Smooth muscle cell (in vitro differentiated cells): ENCODE measurements at regions not wholly inside any gene's neighbourhood (a gene's known extent, or its start where the extent isn't known, plus 50 kb on each side); places are given as distances from the start of the nearest gene placed in this dataset.
"Not testable (repeated sequence)": the region's sequence is repeated elsewhere in the genome, so short reads cannot be mapped to it uniquely, and the experiment has no call there.

Experiments
- DNase-seq: peaks from one replicate; lab custom pipeline; 2025; ENCODE audit not compliant: unreplicated experiment; lab: John Stamatoyannopoulos, UW
- H2AFZ ChIP-seq: fragments of 200-600 bp; sonication (generic); 2 replicates; pipeline ENCODE4 v1.6.0; 2016; ENCODE audit warnings: antibody characterized with exemption, low read depth, mild to moderate bottlenecking
- H3F3A ChIP-seq: fragments of 200-600 bp; sonication (generic); 2 replicates; pipeline ENCODE4 v1.6.0; 2017; ENCODE audit warnings: antibody characterized with exemption, low read depth
- H3K27ac ChIP-seq: fragments of 200-600 bp; sonication (generic); 2 replicates; pipeline ENCODE4 v1.5.1; 2016; ENCODE audit warnings: low read depth, mild to moderate bottlenecking
- H3K27me3 ChIP-seq: fragments of 200-600 bp; sonication (generic); 2 replicates; pipeline ENCODE4 v1.6.1; 2016; ENCODE audit warnings: low read depth, mild to moderate bottlenecking
- H3K36me3 ChIP-seq: fragments of 200-600 bp; sonication (generic); 2 replicates; pipeline ENCODE4 v1.5.1; 2016; ENCODE audit warnings: low read depth
- H3K4me1 ChIP-seq: fragments of 200-600 bp; sonication (generic); 2 replicates; pipeline ENCODE4 v1.5.1; 2016; ENCODE audit warnings: low read depth
- H3K4me2 ChIP-seq: fragments of 200-600 bp; sonication (generic); 2 replicates; pipeline ENCODE4 v1.6.0; 2016; ENCODE audit warnings: mild to moderate bottlenecking
- H3K4me3 ChIP-seq: fragments of 200-600 bp; sonication (generic); 2 replicates; pipeline ENCODE4 v1.5.1; 2016; ENCODE audit warnings: mild to moderate bottlenecking
- H3K79me2 ChIP-seq: fragments of 200-600 bp; sonication (generic); 2 replicates; pipeline ENCODE4 v1.6.0; 2016; ENCODE audit warnings: low read depth, mild to moderate bottlenecking
- H3K9ac ChIP-seq: fragments of 200-600 bp; sonication (generic); 2 replicates; pipeline ENCODE4 v1.6.0; 2016; ENCODE audit warnings: low read depth
- H3K9me3 ChIP-seq: fragments of 200-600 bp; sonication (generic); replicated peaks from 2 replicates; pipeline ENCODE4 v1.5.1; 2016; ENCODE audit warnings: low read depth
- H4K20me1 ChIP-seq: fragments of 200-600 bp; sonication (generic); 2 replicates; pipeline ENCODE4 v1.6.0; 2016; ENCODE audit warnings: low read depth
- WGBS: methylation state at CpG from one replicate; pipeline ENCODE4 v1.1.7; 2016; ENCODE audit warnings: low lambda C conversion rate; 5-methylcytosine and 5-hydroxymethylcytosine counted together
- TF ChIP-seq, protein P1 (sequence below): fragments of 200-600 bp; sonication (generic); IDR thresholded peaks from 2 replicates; pipeline ENCODE4 v1.5.1; 2017; ENCODE audit warnings: borderline replicate concordance, mild to moderate bottlenecking, antibody characterized with exemption; ENCODE audit not compliant: insufficient read depth, poor library complexity, severe bottlenecking

DNA sequence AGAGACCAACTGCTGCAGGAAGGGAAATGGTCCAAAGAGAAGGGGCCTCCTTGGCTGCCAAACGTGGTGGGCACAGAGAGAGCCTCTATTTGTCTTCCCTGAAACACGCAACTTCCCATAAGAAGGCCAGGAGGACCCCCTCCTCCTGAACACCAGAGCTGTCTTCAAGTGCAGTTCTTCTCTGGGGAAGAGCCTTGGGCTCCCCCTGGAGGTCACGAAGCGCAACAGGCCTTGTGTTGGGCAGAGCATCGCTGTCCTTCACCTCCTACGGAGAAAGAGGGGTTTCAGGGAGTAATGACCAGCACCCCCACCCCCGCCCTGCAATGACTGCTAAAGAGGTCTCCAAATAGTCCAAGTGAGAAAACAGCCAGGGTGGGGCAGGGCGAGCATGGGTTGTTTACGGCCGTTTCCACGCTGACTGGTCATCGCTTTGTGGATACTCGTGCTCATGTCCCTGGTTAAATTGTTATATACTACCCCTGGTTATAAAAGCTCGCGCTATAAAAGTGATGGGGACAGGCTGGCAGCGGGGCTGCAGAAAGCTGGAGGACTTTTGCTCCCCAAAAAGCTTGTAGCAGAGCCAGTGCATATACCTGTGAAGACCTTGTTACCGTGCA is 397.5 kb upstream of the ATP10A start:
- Histone ChIP-seq H3K27me3 (no peaks in the 10 kb centered on the region), H3K36me3 (no peaks in the 10 kb centered on the region), H3F3A (no peaks in the 10 kb centered on the region), H3K79me2 (no peaks in the 10 kb centered on the region), H3K9me3 (no peaks in the 10 kb centered on the region), H3K9ac (no peak overlapping the region), H3K4me1 (no peaks in the 10 kb centered on the region), H2AFZ (no peak overlapping the region), H3K4me3 (no peak overlapping the region), H3K4me2 (no peak overlapping the region), H4K20me1 (no peaks in the 10 kb centered on the region), H3K27ac (no peak overlapping the region)
- no peak for DNase-seq
- TF ChIP-seq, protein P1, sequence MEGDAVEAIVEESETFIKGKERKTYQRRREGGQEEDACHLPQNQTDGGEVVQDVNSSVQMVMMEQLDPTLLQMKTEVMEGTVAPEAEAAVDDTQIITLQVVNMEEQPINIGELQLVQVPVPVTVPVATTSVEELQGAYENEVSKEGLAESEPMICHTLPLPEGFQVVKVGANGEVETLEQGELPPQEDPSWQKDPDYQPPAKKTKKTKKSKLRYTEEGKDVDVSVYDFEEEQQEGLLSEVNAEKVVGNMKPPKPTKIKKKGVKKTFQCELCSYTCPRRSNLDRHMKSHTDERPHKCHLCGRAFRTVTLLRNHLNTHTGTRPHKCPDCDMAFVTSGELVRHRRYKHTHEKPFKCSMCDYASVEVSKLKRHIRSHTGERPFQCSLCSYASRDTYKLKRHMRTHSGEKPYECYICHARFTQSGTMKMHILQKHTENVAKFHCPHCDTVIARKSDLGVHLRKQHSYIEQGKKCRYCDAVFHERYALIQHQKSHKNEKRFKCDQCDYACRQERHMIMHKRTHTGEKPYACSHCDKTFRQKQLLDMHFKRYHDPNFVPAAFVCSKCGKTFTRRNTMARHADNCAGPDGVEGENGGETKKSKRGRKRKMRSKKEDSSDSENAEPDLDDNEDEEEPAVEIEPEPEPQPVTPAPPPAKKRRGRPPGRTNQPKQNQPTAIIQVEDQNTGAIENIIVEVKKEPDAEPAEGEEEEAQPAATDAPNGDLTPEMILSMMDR = peak; percentile 87
- WGBS = 46% methylated on average over 17 of the region's 17 CpGs

DNA sequence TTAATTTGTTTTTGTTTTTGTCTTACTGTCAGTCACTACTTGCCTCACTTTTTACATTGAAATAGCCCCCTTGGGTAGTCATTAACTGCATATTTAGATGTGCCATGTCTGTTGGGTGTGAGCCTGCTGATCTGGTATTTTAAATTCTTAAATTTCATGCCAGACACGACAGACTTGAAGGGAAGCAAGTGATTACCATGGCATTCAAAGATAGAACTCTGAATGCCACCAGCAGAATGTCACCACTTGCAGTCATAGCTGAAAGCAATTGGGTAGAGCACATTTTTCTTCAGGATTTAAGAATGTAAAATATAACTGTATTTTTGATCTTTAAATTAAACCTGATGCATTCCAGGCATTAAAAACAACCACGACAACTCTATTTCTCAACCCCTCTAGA is 396.5 kb upstream of the ATP10A start:
- H3K9ac ChIP-seq = no peak overlapping the region
- WGBS = 74% methylated on average over 2 of the region's 2 CpGs
- H3F3A ChIP-seq = no peaks in the 10 kb centered on the region
- no peak overlapping the region for H3K4me3 ChIP-seq
- no peaks in the 10 kb centered on the region for H3K79me2 ChIP-seq
- H3K27me3 ChIP-seq = no peaks in the 10 kb centered on the region
- TF ChIP-seq, protein P1 = no peak
- no peak overlapping the region for H2AFZ ChIP-seq
- no peaks in the 10 kb centered on the region for H3K9me3 ChIP-seq
- H4K20me1 ChIP-seq = no peaks in the 10 kb centered on the region
- no peak overlapping the region for H3K27ac ChIP-seq
- no peaks in the 10 kb centered on the region for H3K4me1 ChIP-seq
- H3K36me3 ChIP-seq = no peaks in the 10 kb centered on the region
- no peak for DNase-seq
- no peak overlapping the region for H3K4me2 ChIP-seq

DNA sequence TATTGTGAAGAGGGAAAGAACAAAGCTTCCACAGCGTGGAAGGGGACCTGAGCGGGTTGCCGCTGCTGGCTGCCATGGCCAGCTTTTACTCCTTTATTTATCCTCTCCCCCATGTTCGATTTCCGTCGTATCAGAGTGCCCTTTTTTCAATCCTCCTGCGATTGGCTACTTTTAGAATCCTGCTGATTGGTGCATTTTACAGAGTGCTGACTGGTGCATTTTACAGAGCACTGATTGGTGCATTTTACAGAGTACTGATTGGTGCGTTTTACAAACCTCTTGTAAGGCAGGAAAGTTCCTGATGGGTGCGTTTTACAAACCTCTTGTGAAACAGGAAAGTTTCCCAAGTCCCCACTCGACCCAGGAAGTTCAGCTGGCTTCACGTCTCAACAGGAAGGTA is 381.7 kb upstream of the ATP10A start:
- H3F3A ChIP-seq, H3K4me2 ChIP-seq, H3K9me3 ChIP-seq, H3K27ac ChIP-seq, H3K27me3 ChIP-seq, DNase-seq, H3K9ac ChIP-seq, H4K20me1 ChIP-seq, H3K4me3 ChIP-seq, H3K4me1 ChIP-seq, H3K79me2 ChIP-seq, H2AFZ ChIP-seq, H3K36me3 ChIP-seq: not testable (repeated sequence)
- 93% methylated on average over 11 of the region's 11 CpGs for WGBS

DNA sequence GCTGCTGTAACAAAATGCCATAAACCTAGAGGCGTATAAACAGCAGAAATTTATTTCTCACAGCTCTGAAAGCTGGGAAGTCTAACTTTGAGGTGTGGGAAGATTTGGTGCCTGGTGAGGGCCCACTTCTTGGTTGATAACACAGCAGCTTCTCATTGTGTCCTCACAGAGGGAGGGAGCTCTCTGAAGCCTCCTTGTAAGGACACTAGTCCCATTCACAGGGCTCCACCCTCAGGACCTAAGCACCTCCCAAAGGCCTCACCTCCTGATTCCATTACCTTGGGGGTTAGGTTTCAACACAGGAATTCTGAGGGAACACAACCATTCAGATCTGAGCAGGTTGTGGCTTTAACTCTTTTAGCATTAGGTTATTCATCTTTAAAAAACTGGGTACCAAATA is 380.3 kb upstream of the ATP10A start:
- WGBS = 90% methylated on average over 1 of the region's 1 CpG
- Histone ChIP-seq H3K4me1 (no peaks in the 10 kb centered on the region), H3K79me2 (no peaks in the 10 kb centered on the region), H2AFZ (no peak overlapping the region), H3F3A (no peaks in the 10 kb centered on the region), H3K9ac (no peak overlapping the region), H3K4me3 (no peak overlapping the region), H3K27ac (no peak overlapping the region), H3K4me2 (no peak overlapping the region), H3K27me3 (no peaks in the 10 kb centered on the region), H3K36me3 (no peaks in the 10 kb centered on the region), H4K20me1 (no peaks in the 10 kb centered on the region), H3K9me3 (no peaks in the 10 kb centered on the region)
- TF ChIP-seq, protein P1 = no peak
- DNase-seq = no peak
